Keratinocyte (primary cell): ENCODE measurements at regions not wholly inside any gene's neighbourhood (a gene's known extent, or its start where the extent isn't known, plus 50 kb on each side); places are given as distances from the start of the nearest gene placed in this dataset.

Experiments used
- DNase-seq: peaks from one replicate; pipeline ENCODE4 v3.0.0-alpha.2; 2011; ENCODE audit warnings: low read depth, missing footprints, low spot score
- FAIRE-seq: peaks from 2 replicates; lab custom pipeline; 2011; peaks lifted over from hg19 to GRCh38; lab: Jason Lieb, UNC
- H2AFZ ChIP-seq: 2 replicates; pipeline ENCODE4 v1.6.0; 2012; ENCODE audit warnings: low read length, control low read depth, inconsistent platforms; ENCODE audit not compliant: control insufficient read depth
- H3K27ac ChIP-seq: 2 replicates; pipeline ENCODE4 v1.5.1; 2011; ENCODE audit warnings: low read length; ENCODE audit not compliant: control insufficient read depth, insufficient read depth
- H3K27me3 ChIP-seq: 3 replicates; pipeline ENCODE4 v1.6.0; 2011; ENCODE audit warnings: low read length; ENCODE audit not compliant: control insufficient read depth, insufficient read depth; ENCODE audit errors: extremely low read depth
- H3K36me3 ChIP-seq, 2 experiments: 2 replicates in 1 of 2; 3 replicates in 1 of 2; pipeline ENCODE4 v1.5.1; 2011; ENCODE audit warnings: low read length in 2 of 2, mild to moderate bottlenecking in 1 of 2; ENCODE audit not compliant: control insufficient read depth in 2 of 2, insufficient read depth in 2 of 2; ENCODE audit errors: extremely low read depth in 1 of 2
- H3K4me1 ChIP-seq: 3 replicates; pipeline ENCODE4 v1.5.1; 2011; ENCODE audit warnings: low read length; ENCODE audit not compliant: control insufficient read depth, insufficient read depth; ENCODE audit errors: extremely low read depth
- H3K4me2 ChIP-seq: 3 replicates; pipeline ENCODE4 v1.6.0; 2011; ENCODE audit warnings: low read depth, low read length; ENCODE audit not compliant: control insufficient read depth, insufficient read depth; ENCODE audit errors: extremely low read depth
- H3K4me3 ChIP-seq, 3 experiments: fragments of 200-600 bp in 1 of 3; sonication (generic) in 1 of 3; 2 replicates in 2 of 3; 3 replicates in 1 of 3; pipeline ENCODE4 v1.5.1; 2011 to 2016; ENCODE audit warnings: low read length in 3 of 3, mild to moderate bottlenecking in 3 of 3, control low read depth in 2 of 3, inconsistent platforms in 1 of 3, low read depth in 1 of 3, mixed read lengths in 1 of 3, mixed run types in 1 of 3, moderate library complexity in 1 of 3; ENCODE audit not compliant: control insufficient read depth in 2 of 3, insufficient read depth in 2 of 3; ENCODE audit errors: extremely low read depth in 1 of 3
- H3K79me2 ChIP-seq: 2 replicates; pipeline ENCODE4 v1.6.0; 2012; ENCODE audit warnings: low read length; ENCODE audit not compliant: control insufficient read depth, insufficient read depth
- H3K9ac ChIP-seq: 3 replicates; pipeline ENCODE4 v1.6.0; 2011; ENCODE audit warnings: low read length; ENCODE audit not compliant: control insufficient read depth, insufficient read depth; ENCODE audit errors: extremely low read depth
- H3K9me1 ChIP-seq: 3 replicates; pipeline ENCODE4 v1.6.0; 2011; ENCODE audit warnings: low read length; ENCODE audit not compliant: control insufficient read depth, insufficient read depth; ENCODE audit errors: extremely low read depth
- H3K9me3 ChIP-seq: 2 replicates; pipeline ENCODE4 v1.5.1; 2012; ENCODE audit warnings: low read depth, low read length; ENCODE audit not compliant: control insufficient read depth
- H4K20me1 ChIP-seq: 3 replicates; pipeline ENCODE4 v1.6.0; 2011; ENCODE audit warnings: low read length; ENCODE audit not compliant: control insufficient read depth, insufficient read depth; ENCODE audit errors: extremely low read depth
- EZH2 ChIP-seq: IDR thresholded peaks from one replicate; pipeline ENCODE4 v1.6.1; 2012; ENCODE audit warnings: inconsistent platforms, mild to moderate bottlenecking, low read length, moderate library complexity
- dilution Hi-C: fragments of 300-500 bp; cut with MboI; formaldehyde crosslinking; loops from one replicate; pipeline ENCODE4 v1.7.0; 2020; ENCODE audit warnings: low sequenced_read_pairs; ENCODE audit not compliant: extremely low pct_ligation_motif_present
- TF ChIP-seq, protein P1 (sequence below), 3 experiments: IDR thresholded peaks in 1 of 3; conservative IDR thresholded peaks in 1 of 3; optimal IDR thresholded peaks in 1 of 3; 2 replicates in 2 of 3; 3 replicates in 1 of 3; pipeline versions ENCODE3 to v1.5.1; 2011; ENCODE audit warnings: low read length in 3 of 3, mild to moderate bottlenecking in 3 of 3, moderate library complexity in 2 of 3, control low read depth in 1 of 3, inconsistent platforms in 1 of 3; ENCODE audit not compliant: insufficient read depth in 2 of 3; ENCODE audit errors: extremely low read depth in 1 of 3

DNA sequence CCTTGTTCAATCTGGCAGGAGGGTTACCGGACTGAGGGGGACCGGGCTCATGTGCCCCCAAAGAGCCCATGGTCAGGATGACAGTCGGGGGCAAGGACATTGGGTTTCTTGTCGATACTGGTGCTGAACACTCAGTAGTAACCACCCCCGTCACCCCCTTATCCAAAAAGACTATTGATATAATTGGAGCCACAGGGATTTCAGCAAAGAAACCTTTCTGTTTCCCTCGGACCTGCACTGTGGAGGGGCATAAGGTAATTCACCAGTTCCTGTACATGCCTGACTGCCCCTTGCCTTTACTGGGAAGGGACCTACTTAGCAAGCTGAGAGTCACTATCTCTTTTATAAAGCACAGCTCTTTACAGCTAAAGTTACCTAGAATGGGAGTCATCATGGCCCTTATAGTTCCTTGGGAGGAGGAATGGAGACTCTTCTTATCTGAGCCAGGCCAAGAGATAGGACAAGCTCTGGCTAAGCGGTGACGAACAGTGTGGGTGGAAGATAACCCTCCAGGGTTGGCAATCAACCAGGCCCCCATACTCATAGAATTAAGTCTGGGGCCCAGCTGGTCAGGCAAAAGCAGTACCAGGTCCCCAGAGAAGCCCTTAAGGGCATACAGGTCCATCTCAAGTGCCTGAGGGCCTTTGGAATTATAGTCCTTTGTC lies 603.7 kb downstream of the UQCRFS1 start:
- Histone ChIP-seq H3K4me1 (no peaks in the 10 kb centered on the region), H4K20me1 (no peaks in the 10 kb centered on the region), H3K27ac (no peak overlapping the region), H3K9me1 (no peaks in the 10 kb centered on the region), H3K4me2 (no peak overlapping the region), H3K79me2 (no peaks in the 10 kb centered on the region), H3K27me3 (no peaks in the 10 kb centered on the region), H3K36me3 (no peaks in the 10 kb centered on the region), H3K9ac (no peak overlapping the region), H3K4me3 (no peak overlapping the region), H2AFZ (no peak overlapping the region), H3K9me3 (peaks cover 2% of the 10 kb centered on the region)
- TF ChIP-seq, protein P1, sequence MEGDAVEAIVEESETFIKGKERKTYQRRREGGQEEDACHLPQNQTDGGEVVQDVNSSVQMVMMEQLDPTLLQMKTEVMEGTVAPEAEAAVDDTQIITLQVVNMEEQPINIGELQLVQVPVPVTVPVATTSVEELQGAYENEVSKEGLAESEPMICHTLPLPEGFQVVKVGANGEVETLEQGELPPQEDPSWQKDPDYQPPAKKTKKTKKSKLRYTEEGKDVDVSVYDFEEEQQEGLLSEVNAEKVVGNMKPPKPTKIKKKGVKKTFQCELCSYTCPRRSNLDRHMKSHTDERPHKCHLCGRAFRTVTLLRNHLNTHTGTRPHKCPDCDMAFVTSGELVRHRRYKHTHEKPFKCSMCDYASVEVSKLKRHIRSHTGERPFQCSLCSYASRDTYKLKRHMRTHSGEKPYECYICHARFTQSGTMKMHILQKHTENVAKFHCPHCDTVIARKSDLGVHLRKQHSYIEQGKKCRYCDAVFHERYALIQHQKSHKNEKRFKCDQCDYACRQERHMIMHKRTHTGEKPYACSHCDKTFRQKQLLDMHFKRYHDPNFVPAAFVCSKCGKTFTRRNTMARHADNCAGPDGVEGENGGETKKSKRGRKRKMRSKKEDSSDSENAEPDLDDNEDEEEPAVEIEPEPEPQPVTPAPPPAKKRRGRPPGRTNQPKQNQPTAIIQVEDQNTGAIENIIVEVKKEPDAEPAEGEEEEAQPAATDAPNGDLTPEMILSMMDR (optimal IDR thresholded peaks at IDR 0.05 in 1 of 3, IDR thresholded peaks at IDR 0.05 in 1 of 3, conservative IDR thresholded peaks at IDR 0.05 in 1 of 3; ENCODE audit: extremely low read depth in 1 of 3, insufficient read depth in 2 of 3, low read length in 3 of 3): no peak
- dilution Hi-C loops: no loop called here
- DNase-seq (no peak), FAIRE-seq (no peak)

GRCh38 chr19:28608292-28608691 lies 604.7 kb downstream of the UQCRFS1 start:
- Histone ChIP-seq H3K9me3 (peaks cover 2% of the 10 kb centered on the region), H3K36me3 (no peaks in the 10 kb centered on the region), H3K4me3 (no peak overlapping the region), H3K9ac (no peak overlapping the region), H3K27ac (no peak overlapping the region), H3K4me1 (no peaks in the 10 kb centered on the region), H2AFZ (no peak overlapping the region), H3K27me3 (no peaks in the 10 kb centered on the region), H3K9me1 (no peaks in the 10 kb centered on the region), H3K4me2 (no peak overlapping the region), H3K79me2 (no peaks in the 10 kb centered on the region), H4K20me1 (no peaks in the 10 kb centered on the region)
- dilution Hi-C loops: no loop called here
- TF ChIP-seq, protein P1 (optimal IDR thresholded peaks at IDR 0.05 in 1 of 3, IDR thresholded peaks at IDR 0.05 in 1 of 3, conservative IDR thresholded peaks at IDR 0.05 in 1 of 3; ENCODE audit: extremely low read depth in 1 of 3, insufficient read depth in 2 of 3, low read length in 3 of 3): no peak
- TF ChIP-seq EZH2: no peak
- DNase-seq: no peak
- FAIRE-seq: no peak
